Activated CD4-positive, alpha-beta T cell treated with anti-CD3 and anti-CD28 coated beads, Interleukin-2, Interleukin-6, amounts not matched to agents 100 ng/mL and 50 ng/mL, durations not matched to agents 16 hours and 8 hours (primary cell): ENCODE measurements at regions not wholly inside any gene's neighbourhood (a gene's known extent, or its start where the extent isn't known, plus 50 kb on each side); places are given as distances from the start of the nearest gene placed in this dataset.
"Not testable (repeated sequence)": the region's sequence is repeated elsewhere in the genome, so short reads cannot be mapped to it uniquely, and the experiment has no call there.

Experiments
- DNase-seq: peaks from one replicate; pipeline ENCODE4 v3.0.0-alpha.2; 2020

- DNase-seq: no peak
Observed at GRCh38 chr15:81686021-81686420, 312.0 kb upstream of the TMC3 start.

GRCh38 chr15:81685237-81685636 is 311.2 kb upstream of the TMC3 start:
- DNase-seq: no peak

- no peak for DNase-seq
Observed at GRCh38 chr15:81680829-81681228, 306.8 kb upstream of the TMC3 start.

- DNase-seq: no peak
Observed at GRCh38 chr15:81666839-81667238, 292.8 kb upstream of the TMC3 start.

GRCh38 chr15:81660976-81661375 is 287.0 kb upstream of the TMC3 start:
- no peak for DNase-seq

- no peak for DNase-seq
Observed at GRCh38 chr15:81653259-81653658, 279.2 kb upstream of the TMC3 start.

- no peak for DNase-seq
Observed at GRCh38 chr15:81645470-81645869, 271.5 kb upstream of the TMC3 start.

GRCh38 chr15:81643771-81644170 is 269.8 kb upstream of the TMC3 start:
- DNase-seq: no peak

GRCh38 chr15:81642451-81642990 is 268.5 kb upstream of the TMC3 start:
- DNase-seq: no peak

GRCh38 chr15:81636064-81636463 is 262.1 kb upstream of the TMC3 start:
- not testable (repeated sequence) for DNase-seq

GRCh38 chr15:81633889-81634288 is 259.9 kb upstream of the TMC3 start:
- DNase-seq: no peak

GRCh38 chr15:81625896-81626295 is 251.9 kb upstream of the TMC3 start:
- no peak for DNase-seq

GRCh38 chr15:81619002-81619401 is 245.0 kb upstream of the TMC3 start:
- no peak for DNase-seq

- no peak for DNase-seq
Observed at GRCh38 chr15:81612631-81613030, 238.6 kb upstream of the TMC3 start.

GRCh38 chr15:81611679-81612078 is 237.7 kb upstream of the TMC3 start:
- DNase-seq: no peak

GRCh38 chr15:81608309-81608829 is 234.4 kb upstream of the TMC3 start:
- DNase-seq: no peak

GRCh38 chr15:81604713-81605112 is 230.7 kb upstream of the TMC3 start:
- DNase-seq: no peak

- no peak for DNase-seq
Observed at GRCh38 chr15:81596159-81596865, 222.3 kb upstream of the TMC3 start.

- DNase-seq: no peak
Observed at GRCh38 chr15:81595752-81596151, 221.7 kb upstream of the TMC3 start.

- no peak for DNase-seq
Observed at GRCh38 chr15:81589671-81590070, 215.7 kb upstream of the TMC3 start.

- DNase-seq: no peak
Observed at GRCh38 chr15:81575436-81576123, 201.6 kb upstream of the TMC3 start.

GRCh38 chr15:81573098-81573746 is 199.2 kb upstream of the TMC3 start:
- DNase-seq: peak; percentile 11

- no peak for DNase-seq
Observed at GRCh38 chr15:81572190-81572589, 198.2 kb upstream of the TMC3 start.
